T47D (cell line): ENCODE measurements at regions not wholly inside any gene's neighbourhood (a gene's known extent, or its start where the extent isn't known, plus 50 kb on each side); places are given as distances from the start of the nearest gene placed in this dataset.

Experiments
- DNase-seq, 2 experiments: peaks; one replicate each; pipeline versions ENCODE4 v3.0.0 to v3.0.0-alpha.2; 2011 to 2012; ENCODE audit warnings: low read depth in 1 of 2, low spot score in 1 of 2
- JUND ChIP-seq: IDR thresholded peaks from 2 replicates; pipeline ENCODE4 v1.6.1; 2012; ENCODE audit warnings: low read depth
- in situ Hi-C: cut with HindIII; loops from 2 replicates; pipeline ENCODE4 v1.10.0; 2016; ENCODE audit warnings: low sequenced_read_pairs, low pct_unique_long_range_greater_than_20kb

DNA sequence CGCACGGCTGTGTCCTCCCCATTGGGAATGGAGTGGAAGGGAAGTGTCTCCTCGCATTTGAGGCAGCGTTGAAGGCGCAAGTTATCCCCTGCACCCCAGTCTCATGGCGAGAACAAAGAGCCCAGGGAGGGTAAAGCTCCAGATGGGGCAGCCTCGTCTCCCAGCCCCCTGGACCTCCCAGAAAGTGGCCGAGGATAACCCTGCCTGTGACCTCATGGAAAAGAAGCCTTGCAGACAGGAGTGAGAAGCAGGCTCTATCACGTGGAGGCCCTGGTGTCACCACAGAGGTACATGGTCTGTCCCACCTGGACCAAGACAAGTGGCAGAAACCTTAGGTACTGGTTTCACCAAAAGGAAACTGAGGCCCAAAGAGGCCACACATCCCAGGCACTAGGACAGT lies 134.8 kb upstream of the RPS6KA2 start:
- DNase-seq, result no peak
- in situ Hi-C loops, result no loop called here
- no peak for TF ChIP-seq JUND

DNA sequence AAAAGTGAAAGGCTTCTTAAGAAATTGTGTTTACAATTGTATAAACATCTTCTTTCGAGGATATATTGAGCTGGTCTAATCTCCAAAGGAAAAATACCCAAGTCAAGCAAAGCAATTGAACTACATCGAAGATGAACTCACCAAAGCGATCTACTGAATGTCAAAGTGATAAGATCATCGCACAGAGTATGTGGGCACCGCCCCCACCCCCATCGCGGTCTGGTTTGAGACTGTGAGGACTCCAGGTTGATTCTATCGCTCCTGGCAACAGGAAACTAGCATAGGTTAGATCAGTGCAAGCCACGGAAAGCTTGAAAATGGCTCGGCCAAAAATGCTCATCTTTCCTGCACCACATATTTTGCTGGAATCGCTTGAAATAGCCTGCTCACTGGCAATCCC lies 133.2 kb upstream of the RPS6KA2 start:
- in situ Hi-C loops, result no loop called here
- no peak for TF ChIP-seq JUND
- no peak for DNase-seq

DNA sequence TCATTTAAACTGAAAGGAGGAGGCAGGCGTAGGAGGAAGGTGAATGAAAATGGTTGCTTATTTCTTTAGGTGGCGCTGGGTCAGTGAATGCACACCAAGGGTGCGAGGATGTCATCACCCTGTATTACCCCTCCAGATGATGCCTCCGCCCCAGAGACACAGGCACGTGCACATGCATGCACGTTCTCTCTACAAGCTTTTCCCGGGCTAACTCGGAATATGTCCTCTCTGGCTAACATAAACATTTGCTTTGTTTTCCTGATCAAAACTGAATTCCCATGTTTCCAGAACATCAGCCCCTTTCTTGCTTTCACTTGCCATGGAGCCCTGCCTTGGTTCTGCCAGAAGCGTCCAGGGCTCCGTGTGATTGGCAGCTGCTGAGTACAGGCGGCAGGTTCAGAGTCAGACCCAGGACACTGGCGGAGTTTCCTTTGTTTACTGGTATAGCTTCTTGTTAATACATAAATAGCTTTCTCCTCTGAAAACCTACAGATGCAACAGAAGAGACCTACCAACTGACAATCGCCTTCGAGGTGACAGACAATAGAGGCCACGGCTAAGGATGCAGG lies 131.2 kb upstream of the RPS6KA2 start:
- TF ChIP-seq JUND, result no peak
- no peak for DNase-seq
- in situ Hi-C loops, result no loop called here

DNA sequence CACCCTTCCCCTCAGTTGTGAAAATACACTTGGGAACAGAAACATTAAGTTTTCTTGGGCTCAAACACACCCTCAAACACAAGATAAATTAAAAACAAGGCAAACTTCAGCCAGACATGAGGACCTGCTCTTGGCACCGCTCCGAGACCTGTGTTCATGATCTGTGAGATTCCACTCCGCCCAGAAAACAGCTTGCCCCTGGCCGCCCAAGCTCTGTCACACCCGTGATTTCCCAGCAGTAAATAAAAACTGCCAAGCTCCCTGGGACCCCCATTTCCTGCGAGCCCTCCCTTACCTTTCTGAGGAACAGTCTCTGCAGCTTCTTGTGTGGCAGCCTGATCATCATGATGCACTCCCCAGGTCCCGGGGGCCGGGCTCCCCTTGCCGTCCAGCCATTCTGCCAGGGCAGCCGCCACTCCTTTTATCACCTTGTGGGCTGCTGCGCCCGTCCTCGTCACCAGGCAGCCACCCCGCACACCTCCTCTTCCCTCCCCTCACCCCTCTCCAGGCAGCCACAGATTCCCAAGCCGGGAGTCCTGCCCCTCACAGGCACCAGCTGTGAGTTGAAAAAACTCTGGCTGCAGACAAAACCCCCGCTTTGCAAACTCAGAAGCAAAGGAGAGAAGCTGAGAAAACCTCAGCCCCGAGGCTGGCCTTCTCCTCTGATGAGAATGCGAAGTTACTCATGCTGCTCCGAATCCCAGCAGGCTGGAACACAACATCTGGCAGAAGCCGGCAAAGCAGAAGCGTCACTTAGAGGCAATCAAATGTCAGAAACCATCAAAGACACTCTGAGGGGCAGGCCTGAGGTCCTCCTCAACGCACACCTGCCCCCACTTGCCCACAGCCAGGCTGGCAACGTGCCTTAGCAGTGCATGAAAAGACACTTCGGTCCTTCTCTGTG lies 130.4 kb upstream of the RPS6KA2 start:
- DNase-seq, result no peak
- no peak for TF ChIP-seq JUND
- in situ Hi-C loops, result no loop called here

DNA sequence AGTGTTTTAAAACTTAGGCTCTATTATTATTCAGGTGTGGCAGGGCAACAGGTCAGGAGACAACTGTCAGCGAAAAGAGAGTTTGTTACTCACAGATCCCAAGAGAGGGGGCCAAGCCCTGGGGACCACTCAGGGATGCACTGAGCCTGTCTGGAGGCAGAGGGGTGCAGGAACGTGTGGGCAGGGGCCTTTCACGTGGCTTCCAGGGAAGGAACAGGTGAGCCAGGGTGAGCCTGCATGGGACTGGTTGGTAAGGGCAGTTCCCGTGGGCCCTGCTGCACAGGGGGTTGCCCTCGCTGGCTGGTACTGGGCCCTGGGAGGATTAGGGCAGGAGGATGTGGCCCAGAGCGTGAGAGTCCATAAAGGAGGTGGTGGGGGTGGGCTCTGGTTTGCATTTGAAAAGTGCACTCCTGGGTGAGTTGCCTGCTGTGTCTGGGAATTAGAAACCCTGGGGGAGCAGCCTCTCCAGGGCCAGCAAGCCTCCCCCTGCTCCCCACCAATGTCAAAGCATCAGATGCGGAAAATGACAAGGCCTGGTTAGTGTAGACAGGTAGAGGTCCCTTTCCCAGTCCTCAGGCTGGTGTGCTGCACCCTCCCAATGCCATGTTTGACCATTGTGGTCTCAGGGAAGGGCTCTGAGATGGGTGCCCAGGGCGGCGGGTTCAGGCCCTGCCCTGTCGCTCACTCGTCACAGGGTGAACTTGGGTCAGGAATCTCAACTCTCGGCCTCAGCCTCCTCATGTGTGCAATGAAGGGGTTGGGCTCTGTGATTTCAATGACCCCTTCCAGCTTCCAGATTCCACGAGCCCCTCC lies 127.4 kb upstream of the RPS6KA2 start:
- in situ Hi-C loops, result no loop called here
- no peak for DNase-seq

DNA sequence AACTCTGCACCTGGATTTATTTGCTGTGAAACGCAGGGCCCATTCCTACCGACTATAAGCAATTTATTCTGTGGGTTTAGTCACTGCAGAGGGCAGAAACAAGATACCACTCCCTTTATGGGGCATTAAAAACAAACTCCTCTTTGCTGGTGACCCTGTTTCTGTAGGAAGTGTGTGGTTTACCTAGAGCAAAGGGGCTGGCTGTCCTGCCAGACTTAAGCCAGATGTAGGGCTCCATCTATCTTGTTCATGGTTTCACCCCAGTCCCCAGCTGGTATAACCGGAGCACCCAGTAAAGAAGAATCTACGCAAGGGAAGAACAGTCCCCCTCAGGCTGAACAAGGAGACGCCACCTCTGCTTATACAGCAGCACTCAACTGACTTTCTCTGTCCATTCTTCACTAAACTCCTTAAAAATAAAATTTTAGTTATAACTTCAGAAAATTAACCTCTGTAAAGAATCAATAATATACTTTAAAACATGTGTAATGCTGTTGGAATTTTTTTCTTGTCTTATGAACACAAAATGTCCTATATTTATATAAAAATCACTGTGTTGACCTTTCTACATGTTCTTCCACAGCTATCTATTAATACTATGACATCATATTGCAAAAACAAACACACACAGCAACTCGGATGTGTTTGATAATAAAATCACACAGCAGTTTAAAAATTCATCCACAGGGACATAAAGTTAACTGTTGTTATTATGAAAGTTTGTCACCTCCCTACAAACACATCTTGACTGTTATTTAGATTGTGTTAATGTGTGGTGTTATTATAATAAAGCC lies 126.1 kb upstream of the RPS6KA2 start:
- in situ Hi-C loops, result no loop called here
- DNase-seq, result no peak
- no peak for TF ChIP-seq JUND

More for the DNA sequence above, 127.4 kb upstream of the RPS6KA2 start:
- TF ChIP-seq JUND, result no peak

DNA sequence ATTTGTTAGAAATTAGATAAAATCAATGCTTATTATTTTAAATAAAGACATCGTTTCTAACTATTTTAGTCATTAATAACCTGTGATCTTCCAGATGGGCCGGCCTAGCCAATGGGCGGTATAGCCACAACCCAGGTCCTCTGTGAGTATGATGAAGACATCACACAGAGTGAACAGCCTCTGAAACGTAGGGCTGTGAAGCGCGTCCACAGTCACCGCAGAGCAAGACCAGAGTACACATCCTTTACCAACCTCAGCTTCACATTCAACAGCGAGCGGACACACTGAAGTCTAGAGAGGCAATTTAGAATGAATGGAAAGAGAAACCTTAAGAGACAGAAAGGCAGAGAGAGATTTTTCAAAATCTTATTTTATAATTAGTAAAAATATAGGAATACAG lies 125.0 kb upstream of the RPS6KA2 start:
- in situ Hi-C loops, result no loop called here
- no peak for DNase-seq
- TF ChIP-seq JUND, result no peak

DNA sequence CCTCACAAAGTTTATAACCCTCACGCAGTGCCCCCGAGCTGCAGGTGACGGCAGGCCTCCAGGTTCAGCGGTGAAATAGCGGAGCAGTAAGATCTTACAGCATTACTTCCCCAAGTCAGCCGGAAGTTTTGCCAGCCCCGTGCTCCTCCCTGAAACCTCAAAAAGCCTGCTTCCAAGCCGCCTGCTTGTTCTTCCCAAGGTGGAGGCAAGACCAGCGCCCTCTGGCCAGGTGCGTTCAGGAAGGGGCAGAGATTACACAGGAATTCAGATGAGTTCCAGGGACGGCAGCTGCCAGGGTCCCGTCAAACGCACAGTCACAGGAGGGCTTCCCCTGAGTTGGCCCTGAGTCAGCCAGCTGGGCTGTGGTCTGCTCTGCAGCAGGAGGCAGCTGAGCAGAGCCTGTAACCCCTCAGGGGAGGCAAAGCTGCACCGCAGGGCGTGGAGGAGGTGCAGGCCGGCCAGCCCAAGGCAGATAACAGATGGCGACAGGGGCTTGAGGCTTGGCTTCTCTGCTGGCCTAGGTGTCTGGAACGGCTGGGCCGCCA lies 124.1 kb upstream of the RPS6KA2 start:
- no peak for TF ChIP-seq JUND
- DNase-seq, result no peak
- in situ Hi-C loops, result no loop called here

DNA sequence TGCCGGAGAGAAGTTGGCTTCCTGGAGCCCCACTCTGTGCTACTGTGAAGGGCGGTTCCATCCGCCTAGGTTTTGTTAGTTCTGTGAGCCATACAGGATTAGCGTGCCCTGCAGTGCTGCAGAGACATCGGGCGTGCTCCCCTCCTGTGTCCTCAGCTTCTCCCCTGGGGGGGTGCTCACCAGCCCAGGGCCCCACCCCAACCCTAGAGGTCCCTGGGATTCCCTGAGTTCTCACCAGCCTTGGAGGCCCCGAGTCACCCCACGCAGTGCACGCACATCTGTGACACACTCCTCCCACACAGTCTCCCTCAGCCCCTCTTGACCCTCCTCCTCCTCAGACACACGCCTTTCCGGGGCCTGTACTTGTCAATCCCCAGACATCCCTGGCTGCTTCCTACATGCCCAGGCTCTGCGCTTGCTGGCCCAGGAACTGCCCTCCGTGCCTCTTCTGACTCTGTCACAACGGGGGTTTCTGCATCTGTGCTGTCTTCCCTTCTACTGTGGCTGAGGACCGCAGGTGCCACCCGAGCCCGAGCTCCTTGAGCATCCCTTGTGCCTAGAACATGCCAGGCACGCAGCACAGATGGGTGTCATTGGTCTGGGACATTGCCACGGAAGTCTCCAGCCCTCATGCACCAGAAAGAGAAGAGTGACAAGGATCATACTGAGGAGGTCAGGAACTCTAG lies 123.2 kb upstream of the RPS6KA2 start:
- no peak for TF ChIP-seq JUND
- no peak for DNase-seq
- in situ Hi-C loops, result no loop called here

DNA sequence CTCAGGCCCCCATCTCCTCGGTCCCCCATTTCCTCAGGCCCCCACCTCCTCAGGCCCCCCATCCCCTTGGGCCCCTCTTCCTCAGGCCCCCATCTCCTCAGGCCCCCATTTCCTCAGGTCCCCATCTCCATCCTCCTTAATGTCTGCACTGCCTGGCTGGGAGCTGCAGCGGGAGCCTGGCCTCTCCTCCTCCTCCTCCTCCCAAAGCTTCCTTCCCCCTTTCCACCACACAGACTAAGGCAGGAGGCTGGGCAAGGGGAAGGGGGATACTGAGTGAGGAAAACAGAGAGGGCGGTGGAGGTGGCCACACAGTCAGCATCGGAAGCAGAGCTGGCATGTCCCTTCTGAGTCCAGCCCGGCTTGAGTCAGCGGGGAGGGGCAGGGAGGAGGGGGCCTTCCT lies 122.6 kb upstream of the RPS6KA2 start:
- in situ Hi-C loops, result no loop called here
- no peak for TF ChIP-seq JUND
- no peak for DNase-seq
